Aorta (tissue), 5 donors: ENCODE measurements at regions not wholly inside any gene's neighbourhood (a gene's known extent, or its start where the extent isn't known, plus 50 kb on each side); places are given as distances from the start of the nearest gene placed in this dataset.

Source experiments
- ATAC-seq: fragments of 200-7000 bp; cut with Tn5 transposase; one replicate; pipeline ENCODE4 v1.9.1; 2022; ENCODE audit warnings: moderate library complexity; ENCODE audit not compliant: low FRiP score
- DNase-seq, 2 donors: peaks; one replicate each; pipeline ENCODE4 v3.0.0-alpha.2; 2020
- H3K27ac ChIP-seq, 2 donors: one replicate each; pipeline ENCODE4 v1.5.1; 2013; ENCODE audit warnings: low read length in 2 of 2, mild to moderate bottlenecking in 2 of 2, moderate library complexity in 2 of 2, control low read depth in 1 of 2, inconsistent platforms in 1 of 2, low read depth in 1 of 2
- H3K27me3 ChIP-seq, 2 donors: one replicate each; pipeline ENCODE4 v1.6.1; 2013; ENCODE audit warnings: control low read depth in 1 of 2, low read length in 1 of 2, mild to moderate bottlenecking in 1 of 2, moderate library complexity in 1 of 2; ENCODE audit not compliant: insufficient read depth in 2 of 2, control insufficient read depth in 1 of 2
- H3K36me3 ChIP-seq, 2 donors: one replicate each; pipeline ENCODE4 v1.6.1; 2013; ENCODE audit warnings: control low read depth in 1 of 2, low read length in 1 of 2, mild to moderate bottlenecking in 1 of 2; ENCODE audit not compliant: insufficient read depth in 2 of 2, control insufficient read depth in 1 of 2
- H3K4me1 ChIP-seq, 2 donors: one replicate each; pipeline ENCODE4 v1.6.1; 2013; ENCODE audit warnings: low read length in 2 of 2, control low read depth in 1 of 2, mild to moderate bottlenecking in 1 of 2, moderate library complexity in 1 of 2; ENCODE audit not compliant: insufficient read depth in 2 of 2, control insufficient read depth in 1 of 2
- H3K4me3 ChIP-seq, 2 donors: one replicate each; pipeline ENCODE4 v1.5.1; 2013; ENCODE audit warnings: low read length in 2 of 2, control low read depth in 1 of 2, mild to moderate bottlenecking in 1 of 2
- H3K9me3 ChIP-seq: one replicate; pipeline ENCODE4 v1.6.1; 2013; ENCODE audit warnings: mild to moderate bottlenecking, low read length; ENCODE audit not compliant: control insufficient read depth
- whole genome bisulfite sequencing, 2 donors: extraction: QIAGEN DNeasy Blood & Tissue Kit; methylation state at CpG; one replicate each; pipeline ENCODE4 v1.1.7; 2013; 5-methylcytosine and 5-hydroxymethylcytosine counted together
- intact Hi-C, 2 donors: fragments of 100-400 bp; cut with DNase I; formaldehyde crosslinking; loops; one replicate each; pipeline versions ENCODE4 v1.14.2 to v1.15.0; 2022
- donor health status: healthy with polysubstance abuse.
- donor health status: Bipolar disorder and iron deficiency.
- donor health status: DM: no; HTN: no; CAD: no.
- donor health status: DM: no; HTN: no; CAD: no.
- donor health status: DM: yes; HTN: yes; CAD: no.

- intact Hi-C loops: no loop called here
- no peaks in the 10 kb centered on the region for H3K36me3 ChIP-seq
- peaks cover 4% of the 10 kb centered on the region for H3K9me3 ChIP-seq
- no peak for ATAC-seq
- H3K27me3 ChIP-seq: no peaks in the 10 kb centered on the region
- peak; percentile 9 to 10 for DNase-seq
- WGBS, 2 donors: 67 to 70% methylated on average over 15 of the region's 15 CpGs
- no peak overlapping the region for H3K27ac ChIP-seq
- no peak overlapping the region for H3K4me3 ChIP-seq
- H3K4me1 ChIP-seq: no peaks in the 10 kb centered on the region
These were observed 57.1 kb upstream of the PPP1R26 start for GRCh38 chr9:135422341-135422944.

DNA sequence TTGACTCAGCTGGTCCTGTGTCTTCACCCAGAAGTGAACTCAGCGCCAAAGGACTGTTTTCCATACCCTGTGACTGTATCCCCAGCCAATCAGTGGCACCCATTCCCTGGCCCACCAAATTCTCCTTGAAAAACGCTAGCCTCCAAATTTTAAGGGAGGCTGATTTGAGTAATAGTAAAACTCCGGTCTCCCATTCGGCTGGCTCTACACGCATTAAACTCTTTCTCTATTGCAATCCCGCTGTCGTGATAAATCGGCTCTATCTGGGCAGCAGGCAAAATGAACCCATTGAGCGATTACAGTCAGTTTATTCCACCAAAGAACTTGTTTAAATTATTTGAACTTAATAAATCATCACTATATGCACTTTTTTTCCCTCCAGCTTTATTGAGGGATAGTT, 55.9 kb upstream of the PPP1R26 start:
- intact Hi-C loops: no loop called here
- no peaks in the 10 kb centered on the region for H3K36me3 ChIP-seq
- DNase-seq (peak; percentile 1), ATAC-seq (no peak)
- H3K9me3 ChIP-seq: peaks cover 4% of the 10 kb centered on the region
- 94% methylated on average over 9 of the region's 9 CpGs for WGBS, 2 donors
- H3K27me3 ChIP-seq: no peaks in the 10 kb centered on the region
- no peak overlapping the region for H3K27ac ChIP-seq
- no peaks in the 10 kb centered on the region for H3K4me1 ChIP-seq
- H3K4me3 ChIP-seq: no peak overlapping the region
